A549 (cell line): ENCODE measurements at regions not wholly inside any gene's neighbourhood (a gene's known extent, or its start where the extent isn't known, plus 50 kb on each side); places are given as distances from the start of the nearest gene placed in this dataset.

Source experiments
- ATAC-seq, 2 experiments: fragments of 200-7000 bp in 1 of 2; fragments of >200 bp in 1 of 2; cut with Nextera tagmentation in 1 of 2; cut with Tn5 transposase in 1 of 2; 3 replicates each; pipeline versions ENCODE4 v1.8.0 to v1.9.1; 2018 to 2020; ENCODE audit warnings: mild to moderate bottlenecking in 1 of 2, moderate library complexity in 1 of 2
- CTCF ChIA-PET: fragments of 300-600 bp; sonication (Branson Sonifier 250); formaldehyde crosslinking; extraction: SDS; loops from one replicate; lab custom pipeline; 2021; ENCODE audit warnings: antibody characterized with exemption, inconsistent platforms; lab: Yijun Ruan, JAX
- POLR2A ChIA-PET: fragments of 350-600 bp; formaldehyde crosslinking; extraction: SDS; loops from one replicate; lab custom pipeline; 2021; ENCODE audit warnings: antibody characterized with exemption, inconsistent platforms; lab: Yijun Ruan, JAX
- DNase-seq, 2 experiments: peaks; one replicate each; pipeline versions ENCODE4 v3.0.0 to v3.0.0-alpha.2; 2011 to 2016; ENCODE audit warnings: low read depth in 1 of 2, low spot score in 1 of 2
- FAIRE-seq: peaks from 2 replicates; lab custom pipeline; 2011; peaks lifted over from hg19 to GRCh38; lab: Jason Lieb, UNC
- H3K27ac ChIP-seq, 2 experiments: fragments of >200 bp; sonication (Bioruptor Twin); formaldehyde crosslinking; 3 replicates each; pipeline ENCODE4 v1.5.1; 2016 to 2017
- H3K4me1 ChIP-seq: fragments of >200 bp; sonication (Bioruptor Twin); formaldehyde crosslinking; 3 replicates; pipeline ENCODE4 v1.6.1; 2016
- H3K4me2 ChIP-seq: fragments of >200 bp; sonication (Bioruptor Twin); formaldehyde crosslinking; 3 replicates; pipeline ENCODE4 v1.6.1; 2016
- H3K4me3 ChIP-seq: fragments of >200 bp; sonication (Bioruptor Twin); formaldehyde crosslinking; 3 replicates; pipeline ENCODE4 v1.5.1; 2016
- H3K9me3 ChIP-seq: fragments of >200 bp; sonication (Bioruptor Twin); formaldehyde crosslinking; 3 replicates; pipeline ENCODE4 v1.6.1; 2016
- ATOH8 ChIP-seq: fragments of 250-450 bp; sonication (Bioruptor Pico); IDR thresholded peaks from 2 replicates; pipeline ENCODE4 v1.5.0; 2020; ENCODE audit warnings: low read depth, mild to moderate bottlenecking, moderate library complexity
- BHLHE40 ChIP-seq: IDR thresholded peaks from 2 replicates; pipeline ENCODE4 v1.6.1; 2012; ENCODE audit warnings: low read depth, low read length, inconsistent platforms
- CHD4 ChIP-seq: fragments of 200-600 bp; sonication (generic); IDR thresholded peaks from 2 replicates; pipeline ENCODE4 v1.6.1; 2016; ENCODE audit warnings: antibody characterized with exemption, mild to moderate bottlenecking, borderline replicate concordance
- E2F6 ChIP-seq: IDR thresholded peaks from 2 replicates; pipeline ENCODE4 v1.6.1; 2012; ENCODE audit warnings: low read depth, borderline replicate concordance
- EHF ChIP-seq: fragments of 250-450 bp; sonication (Bioruptor Pico); IDR thresholded peaks from 2 replicates; pipeline ENCODE4 v1.5.0; 2020; ENCODE audit warnings: mild to moderate bottlenecking
- EHMT2 ChIP-seq: fragments of 200-600 bp; sonication (generic); IDR thresholded peaks from 2 replicates; pipeline ENCODE4 v1.6.1; 2016; ENCODE audit warnings: antibody characterized with exemption, low read depth, mild to moderate bottlenecking, moderate library complexity
- ELK1 ChIP-seq: fragments of 150-350 bp; IDR thresholded peaks from 2 replicates; pipeline ENCODE4 v1.6.1; 2014; ENCODE audit warnings: low read depth, mild to moderate bottlenecking, low read length
- EP300 ChIP-seq, 2 experiments: fragments of >200 bp; sonication (Bioruptor Twin); formaldehyde crosslinking; IDR thresholded peaks; 2 replicates in 1 of 2; 3 replicates in 1 of 2; pipeline ENCODE4 v1.6.1; 2016 to 2017
- GATA3 ChIP-seq: IDR thresholded peaks from 2 replicates; pipeline ENCODE4 v1.6.1; 2012; ENCODE audit warnings: borderline replicate concordance
- HOXA7 ChIP-seq: fragments of 250-450 bp; sonication (Bioruptor Pico); IDR thresholded peaks from 2 replicates; pipeline ENCODE4 v1.5.0; 2020; ENCODE audit warnings: mild to moderate bottlenecking, moderate library complexity
- HOXB13 ChIP-seq: fragments of 250-450 bp; sonication (Bioruptor Pico); IDR thresholded peaks from 2 replicates; pipeline ENCODE4 v1.5.0; 2020; ENCODE audit warnings: low read depth, mild to moderate bottlenecking, moderate library complexity
- HOXB5 ChIP-seq: fragments of 250-450 bp; sonication (Bioruptor Pico); IDR thresholded peaks from 2 replicates; pipeline ENCODE4 v1.5.0; 2020; ENCODE audit warnings: mild to moderate bottlenecking, moderate library complexity
- KDM5A ChIP-seq: fragments of 200-600 bp; sonication (generic); IDR thresholded peaks from 2 replicates; pipeline ENCODE4 v1.6.1; 2016; ENCODE audit warnings: antibody characterized with exemption, mild to moderate bottlenecking
- MAZ ChIP-seq: fragments of 150-350 bp; IDR thresholded peaks from 2 replicates; pipeline ENCODE4 v1.6.1; 2014; ENCODE audit warnings: antibody characterized with exemption, low read depth, low read length, borderline replicate concordance
- MYC ChIP-seq: IDR thresholded peaks from 2 replicates; pipeline ENCODE4 v1.6.1; 2012; ENCODE audit warnings: mild to moderate bottlenecking, inconsistent platforms, low read length, improper control_type of control experiment, borderline replicate concordance
- NPAS2 ChIP-seq: fragments of 250-450 bp; sonication (Bioruptor Pico); IDR thresholded peaks from 2 replicates; pipeline ENCODE4 v1.8.0; 2022; ENCODE audit warnings: mild to moderate bottlenecking, moderate library complexity, borderline replicate concordance
- POLR2AphosphoS2 ChIP-seq: conservative IDR thresholded peaks from 2 replicates; pipeline ENCODE4 v1.6.1; 2012; ENCODE audit warnings: low read length, improper control_type of control experiment, inconsistent platforms
- RCOR1 ChIP-seq: fragments of 150-350 bp; IDR thresholded peaks from 2 replicates; pipeline ENCODE4 v1.6.1; 2014; ENCODE audit warnings: antibody characterized with exemption, low read length, low read depth
- SREBF2 ChIP-seq: fragments of 450-650 bp; IDR thresholded peaks from 2 replicates; pipeline ENCODE4 v1.6.1; 2014; ENCODE audit warnings: mild to moderate bottlenecking, moderate library complexity
- TFCP2L1 ChIP-seq: fragments of 250-450 bp; sonication (Bioruptor Pico); IDR thresholded peaks from 2 replicates; pipeline ENCODE4 v1.5.0; 2021; ENCODE audit warnings: mild to moderate bottlenecking
- TP53 ChIP-seq: fragments of 250-450 bp; sonication (Bioruptor Pico); IDR thresholded peaks from 2 replicates; pipeline ENCODE4 v1.5.0; 2021; ENCODE audit warnings: mild to moderate bottlenecking, moderate library complexity
- ZFP36 ChIP-seq: fragments of 450-650 bp; IDR thresholded peaks from 2 replicates; pipeline ENCODE4 v1.6.1; 2014; ENCODE audit warnings: borderline replicate concordance; ENCODE audit not compliant: partially characterized antibody
- ZNF302 ChIP-seq: fragments of 250-450 bp; sonication (Bioruptor Pico); IDR thresholded peaks from 2 replicates; pipeline ENCODE4 v1.9.0; 2021; ENCODE audit warnings: inconsistent platforms, mild to moderate bottlenecking, moderate library complexity
- WGBS: methylation state at CpG from one replicate; pipeline ENCODE4 v1.1.6; 2017; ENCODE audit errors: missing lambda C conversion rate; 5-methylcytosine and 5-hydroxymethylcytosine counted together

GRCh38 chr21:19565587-19565986 lies 1162.0 kb upstream of the TMPRSS15 start:
- Histone ChIP-seq H3K4me2 (no peak overlapping the region), H3K4me3 (no peak overlapping the region), H3K4me1 (no peaks in the 10 kb centered on the region), H3K27ac (no peak overlapping the region), H3K9me3 (no peaks in the 10 kb centered on the region)
- ATAC-seq (no peak), DNase-seq (no peak), FAIRE-seq (no peak)
- ChIA-PET POLR2A (no interaction called here), CTCF (no interaction called here)
- 62% methylated on average over 3 of the region's 3 CpGs for WGBS
- TF ChIP-seq HOXB5 (no peak), BHLHE40 (no peak)

- no peak for DNase-seq
- H3K4me3 ChIP-seq: no peak overlapping the region
- FAIRE-seq: no peak
- H3K4me1 ChIP-seq: no peaks in the 10 kb centered on the region
- TF ChIP-seq EHMT2 (no peak), EP300 (IDR thresholded peaks at IDR 0.05) (no peak), BHLHE40 (no peak), ZNF302 (CRISPR knock-in tag) (no peak), EHF (CRISPR knock-in tag) (no peak), KDM5A (no peak), MYC (no peak), TFCP2L1 (CRISPR knock-in tag) (no peak)
- ATAC-seq: no peak
- H3K27ac ChIP-seq: no peak overlapping the region
- H3K9me3 ChIP-seq: no peaks in the 10 kb centered on the region
- ChIA-PET POLR2A (no interaction called here), CTCF (no interaction called here)
- no peak overlapping the region for H3K4me2 ChIP-seq
These were observed 1163.4 kb upstream of the TMPRSS15 start for GRCh38 chr21:19566975-19567374.

GRCh38 chr21:19577381-19577780 lies 1173.8 kb upstream of the TMPRSS15 start:
- POLR2A ChIA-PET: no interaction called here
- TF ChIP-seq TP53 (CRISPR knock-in tag) (no peak), RCOR1 (no peak), HOXB5 (no peak), GATA3 (no peak), KDM5A (no peak)
- TF ChIP-seq, all 56 proteins: peak for 0
- Histone ChIP-seq H3K9me3 (no peaks in the 10 kb centered on the region), H3K4me3 (no peak overlapping the region), H3K4me1 (no peaks in the 10 kb centered on the region), H3K4me2 (no peak overlapping the region), H3K27ac (no peak overlapping the region)
- DNase-seq (no peak), FAIRE-seq (no peak), ATAC-seq (no peak)
- 50% methylated on average over 3 of the region's 3 CpGs for WGBS
- CTCF ChIA-PET: no interaction called here

- ChIA-PET POLR2A (no interaction called here), CTCF (interaction anchor here (0.9 kb wide), 2 partner anchors 42 to 107 kb away, joined by 3 read pairs; no protein-coding TSS in a partner anchor)
- DNase-seq (no peak), ATAC-seq (no peak), FAIRE-seq (no peak)
- TF ChIP-seq TP53 (CRISPR knock-in tag): no peak
- TF ChIP-seq BHLHE40: no peak
- TF ChIP-seq MAZ: no peak
- no peak for TF ChIP-seq NPAS2 (CRISPR knock-in tag)
- Histone ChIP-seq H3K27ac (no peak overlapping the region), H3K4me3 (no peak overlapping the region), H3K4me2 (no peak overlapping the region), H3K9me3 (no peaks in the 10 kb centered on the region), H3K4me1 (no peaks in the 10 kb centered on the region)
These were observed 1186.5 kb upstream of the TMPRSS15 start for GRCh38 chr21:19590044-19590443.

GRCh38 chr21:19603011-19603593 lies 1199.5 kb upstream of the TMPRSS15 start:
- DNase-seq: no peak
- POLR2A ChIA-PET: no interaction called here
- no peak overlapping the region for H3K4me3 ChIP-seq
- FAIRE-seq: no peak
- no peak overlapping the region for H3K4me2 ChIP-seq
- H3K9me3 ChIP-seq: no peaks in the 10 kb centered on the region
- CTCF ChIA-PET: no interaction called here
- TF ChIP-seq TFCP2L1 (CRISPR knock-in tag) (no peak), ELK1 (no peak), E2F6 (no peak), ZFP36 (no peak), BHLHE40 (no peak), GATA3 (no peak), SREBF2 (no peak), HOXB13 (CRISPR knock-in tag) (no peak), CHD4 (no peak), ATOH8 (CRISPR knock-in tag) (no peak), POLR2AphosphoS2 (no peak), HOXA7 (no peak), ZNF302 (CRISPR knock-in tag) (no peak)
- H3K27ac ChIP-seq: no peak overlapping the region
- 29% methylated on average over 4 of the region's 4 CpGs for WGBS
- H3K4me1 ChIP-seq: no peaks in the 10 kb centered on the region
- ATAC-seq: no peak
